Esophagus (tissue), 2 donors: ENCODE measurements at regions not wholly inside any gene's neighbourhood (a gene's known extent, or its start where the extent isn't known, plus 50 kb on each side); places are given as distances from the start of the nearest gene placed in this dataset.
"Not testable (repeated sequence)": the region's sequence is repeated elsewhere in the genome, so short reads cannot be mapped to it uniquely, and the experiment has no call there.

Experiments
- H3K27ac ChIP-seq, 2 donors: one replicate each; pipeline ENCODE4 v1.5.1; 2013; ENCODE audit warnings: low read depth in 2 of 2, mild to moderate bottlenecking in 2 of 2, inconsistent platforms in 1 of 2, low read length in 1 of 2, moderate library complexity in 1 of 2
- H3K27me3 ChIP-seq, 2 donors: one replicate each; pipeline ENCODE4 v1.6.1; 2013; ENCODE audit warnings: low read length in 2 of 2, control low read depth in 1 of 2, mild to moderate bottlenecking in 1 of 2; ENCODE audit not compliant: insufficient read depth in 2 of 2, control insufficient read depth in 1 of 2
- H3K36me3 ChIP-seq, 2 donors: one replicate each; pipeline ENCODE4 v1.6.1; 2013; ENCODE audit warnings: low read length in 1 of 2; ENCODE audit not compliant: control insufficient read depth in 2 of 2, insufficient read depth in 2 of 2
- H3K4me1 ChIP-seq, 2 donors: one replicate each; pipeline ENCODE4 v1.6.1; 2013; ENCODE audit warnings: low read length in 1 of 2; ENCODE audit not compliant: control insufficient read depth in 2 of 2, insufficient read depth in 2 of 2
- H3K4me3 ChIP-seq, 2 donors: one replicate each; pipeline ENCODE4 v1.5.1; 2013; ENCODE audit warnings: low read length in 2 of 2, mild to moderate bottlenecking in 2 of 2, low read depth in 1 of 2, moderate library complexity in 1 of 2
- H3K9me3 ChIP-seq, 2 donors: one replicate each; pipeline ENCODE4 v1.6.1; 2013; ENCODE audit warnings: mild to moderate bottlenecking in 2 of 2, low read depth in 1 of 2, low read length in 1 of 2, moderate library complexity in 1 of 2; ENCODE audit not compliant: control insufficient read depth in 2 of 2, insufficient read depth in 1 of 2
- WGBS, 2 donors: extraction: QIAGEN DNeasy Blood & Tissue Kit; methylation state at CpG; one replicate each; pipeline ENCODE4 v1.1.7; 2013; 5-methylcytosine and 5-hydroxymethylcytosine counted together
- donor health status: healthy with polysubstance abuse.
- donor health status: Bipolar disorder and iron deficiency.

DNA sequence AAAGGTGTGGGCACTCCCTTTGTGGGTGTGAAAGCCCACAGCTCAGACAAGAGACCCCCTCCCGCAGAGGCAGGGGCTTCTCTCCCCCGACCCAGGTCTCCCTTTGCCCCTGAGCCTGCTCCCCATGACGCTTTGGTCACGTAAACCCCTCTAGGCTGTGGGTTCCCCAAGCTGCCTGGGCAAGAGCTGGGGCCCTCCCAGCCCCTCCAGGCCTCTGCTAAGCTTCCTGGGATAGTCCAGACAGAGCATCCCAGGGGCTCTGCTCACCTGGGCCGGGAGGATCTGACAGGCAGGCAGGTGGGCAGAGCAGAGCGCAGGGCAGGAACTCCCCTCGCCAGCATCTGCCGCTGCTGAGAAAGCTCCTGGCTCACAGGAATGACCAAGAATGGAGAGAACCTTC, 177.3 kb downstream of the BANP start:
- Histone ChIP-seq H3K4me3 (no peak overlapping the region), H3K9me3 (no peaks in the 10 kb centered on the region)
- WGBS, 2 donors, result 80 to 90% methylated on average over 8 of the region's 8 CpGs

DNA sequence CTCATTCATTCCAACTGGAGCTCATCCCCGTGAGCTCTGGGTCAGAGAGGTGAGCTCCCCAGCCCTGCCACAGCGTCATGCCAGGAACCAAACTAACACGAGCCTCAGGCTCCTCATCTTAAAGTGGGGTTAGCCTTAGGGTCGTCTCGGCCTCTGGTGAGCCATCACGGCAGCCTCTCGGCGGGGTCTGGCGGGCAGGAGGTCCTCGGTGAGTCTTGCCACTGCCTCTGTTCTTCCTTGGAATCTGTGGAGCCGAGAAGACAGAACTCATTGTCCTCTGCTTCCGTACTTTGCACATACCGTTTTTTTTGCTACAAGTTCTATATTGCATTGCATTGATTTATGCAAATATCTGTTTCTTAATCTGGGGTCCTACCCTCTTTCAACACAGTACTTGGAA, 177.9 kb downstream of the BANP start:
- H3K9me3 ChIP-seq, H3K4me3 ChIP-seq, H3K27me3 ChIP-seq, H3K36me3 ChIP-seq, H3K27ac ChIP-seq, H3K4me1 ChIP-seq: not testable (repeated sequence)
- 80 to 82% methylated on average over 13 of the region's 13 CpGs for WGBS, 2 donors

More for the DNA sequence above, 177.3 kb downstream of the BANP start:
- H3K27ac ChIP-seq, result no peak overlapping the region
- H3K4me1 ChIP-seq, result no peaks in the 10 kb centered on the region
- H3K27me3 ChIP-seq, result no peaks in the 10 kb centered on the region
- no peaks in the 10 kb centered on the region for H3K36me3 ChIP-seq

DNA sequence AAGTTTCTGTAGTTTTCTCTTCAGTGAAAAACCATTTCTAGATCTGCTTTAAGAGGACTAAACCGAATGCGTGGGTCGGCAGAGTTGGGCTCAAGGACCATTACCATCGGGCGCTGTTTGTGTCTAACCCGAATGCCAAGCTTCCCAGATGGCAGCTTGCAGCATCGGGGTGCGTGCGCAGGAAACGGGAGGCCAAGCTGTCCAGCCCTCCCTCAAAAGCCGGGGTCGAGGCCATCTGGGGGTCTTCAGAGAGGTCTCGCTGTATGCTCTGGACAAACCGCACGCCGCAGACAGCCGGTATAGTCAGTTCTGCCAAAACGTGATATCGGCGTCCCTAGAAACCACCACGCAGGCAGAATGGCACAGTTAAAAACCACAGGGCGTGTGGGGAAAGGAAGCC, 178.8 kb downstream of the BANP start:
- 88 to 90% methylated on average over 22 of the region's 22 CpGs for WGBS, 2 donors
- Histone ChIP-seq H3K4me1 (no peaks in the 10 kb centered on the region), H3K9me3 (no peaks in the 10 kb centered on the region), H3K27me3 (no peaks in the 10 kb centered on the region), H3K4me3 (no peak overlapping the region), H3K36me3 (no peaks in the 10 kb centered on the region), H3K27ac (no peak overlapping the region)

DNA sequence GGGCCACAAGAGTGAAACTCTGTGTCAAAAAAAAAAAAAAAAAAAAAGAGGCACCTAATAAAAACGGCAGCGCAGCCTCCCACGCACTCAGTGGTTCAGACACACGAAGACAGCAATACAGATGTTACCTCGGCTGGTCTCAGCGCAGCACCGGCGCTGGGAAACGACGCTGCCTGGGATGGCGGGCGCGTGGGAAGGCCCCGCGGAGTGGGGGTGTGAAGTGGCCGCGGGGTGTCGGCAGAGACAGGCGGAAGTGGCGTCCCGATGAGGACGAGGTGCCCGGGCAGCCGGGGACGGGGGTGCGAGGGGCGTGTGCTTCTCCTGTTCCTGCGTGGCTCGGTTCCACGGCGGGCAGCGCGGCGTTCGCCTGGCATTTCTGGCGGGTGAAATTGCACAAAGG, 179.4 kb downstream of the BANP start:
- H3K9me3 ChIP-seq, result no peaks in the 10 kb centered on the region
- WGBS, 2 donors, result 87 to 90% methylated on average over 36 of the region's 36 CpGs
- no peaks in the 10 kb centered on the region for H3K36me3 ChIP-seq
- no peaks in the 10 kb centered on the region for H3K4me1 ChIP-seq
- no peak overlapping the region for H3K27ac ChIP-seq
- no peak overlapping the region for H3K4me3 ChIP-seq
- no peaks in the 10 kb centered on the region for H3K27me3 ChIP-seq

DNA sequence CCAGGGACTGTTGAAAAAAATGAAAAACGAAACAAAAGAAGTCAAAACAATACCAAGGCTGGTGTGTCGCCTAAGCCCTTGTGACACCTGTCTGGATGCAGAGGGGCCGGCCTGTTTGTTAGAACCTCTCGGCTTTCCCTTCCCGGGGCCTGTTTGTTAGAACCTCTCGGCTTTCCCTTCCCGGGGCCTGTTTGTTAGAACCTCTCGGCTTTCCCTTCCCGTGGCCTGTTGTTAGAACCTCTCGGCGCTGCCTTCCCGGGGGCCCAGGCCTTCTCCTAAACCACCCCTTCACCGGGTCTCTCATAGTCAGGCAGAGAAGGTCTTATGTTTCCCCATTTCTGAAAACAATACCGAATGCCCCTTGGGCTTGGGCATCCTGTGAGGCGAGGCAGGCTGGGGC, 180.0 kb downstream of the BANP start:
- H3K9me3 ChIP-seq, result no peaks in the 10 kb centered on the region
- H3K36me3 ChIP-seq, result no peaks in the 10 kb centered on the region
- H3K4me1 ChIP-seq, result no peaks in the 10 kb centered on the region
- no peak overlapping the region for H3K27ac ChIP-seq
- H3K27me3 ChIP-seq, result no peaks in the 10 kb centered on the region
- no peak overlapping the region for H3K4me3 ChIP-seq
- 71 to 75% methylated on average over 15 of the region's 15 CpGs for WGBS, 2 donors

DNA sequence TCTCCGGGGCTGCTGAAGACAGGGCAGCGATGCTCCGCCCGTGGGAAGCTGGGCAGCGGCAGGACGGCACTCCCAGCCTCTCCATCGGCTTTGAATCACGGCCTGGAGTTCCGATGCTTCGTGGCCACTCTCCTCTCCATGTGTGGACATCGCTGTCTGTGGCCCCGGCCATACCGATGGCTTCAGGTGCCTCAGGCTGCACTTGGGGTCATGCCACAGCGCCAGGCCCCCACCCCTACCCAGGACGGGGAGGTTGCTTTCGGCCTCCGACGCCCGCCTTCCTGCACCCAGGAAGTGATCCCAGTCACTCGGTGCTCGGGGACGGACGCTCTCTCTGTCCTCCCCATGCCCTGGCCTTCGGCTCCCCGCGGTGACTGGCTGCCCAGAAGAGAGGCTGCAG, 180.7 kb downstream of the BANP start:
- Histone ChIP-seq H3K36me3 (no peaks in the 10 kb centered on the region), H3K27ac (no peak overlapping the region), H3K9me3 (no peaks in the 10 kb centered on the region), H3K4me3 (no peak overlapping the region), H3K4me1 (no peaks in the 10 kb centered on the region), H3K27me3 (no peaks in the 10 kb centered on the region)
- 92 to 93% methylated on average over 22 to 26 of the region's 26 CpGs for WGBS, 2 donors

DNA sequence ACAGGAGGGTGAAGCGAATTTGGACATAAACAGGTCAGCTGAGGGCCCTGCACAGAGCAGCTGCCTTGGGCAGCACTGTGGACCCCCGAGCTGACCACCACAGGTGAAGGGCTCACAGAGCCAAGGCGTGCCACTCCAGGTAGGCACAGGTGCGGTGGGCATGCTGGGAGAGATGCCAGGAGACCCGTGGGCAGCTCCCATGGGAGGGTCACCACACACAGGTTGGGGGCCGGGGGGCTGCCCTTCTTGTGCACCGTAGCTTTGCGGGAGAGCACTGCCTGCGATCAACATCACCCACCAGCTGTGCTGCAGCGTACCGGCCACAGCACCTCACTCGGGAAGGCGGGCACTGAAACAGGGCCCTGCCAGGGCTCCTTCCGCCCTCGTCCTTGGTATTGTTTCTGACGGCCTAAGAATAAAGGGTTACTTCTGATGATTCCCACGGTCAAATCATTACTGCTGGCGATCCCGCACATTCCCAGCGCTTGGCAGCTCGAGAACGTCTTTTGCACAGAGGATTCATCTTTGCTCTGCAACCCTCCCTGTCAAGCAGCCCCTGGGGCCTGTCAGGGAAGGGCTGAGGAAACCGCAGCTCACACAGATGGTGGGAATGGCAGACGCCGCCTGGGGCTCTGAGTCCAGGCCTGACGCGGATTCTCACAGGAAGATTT, 181.7 kb downstream of the BANP start:
- no peak overlapping the region for H3K4me3 ChIP-seq
- H3K9me3 ChIP-seq, result no peaks in the 10 kb centered on the region
- WGBS, 2 donors, result 82 to 86% methylated on average over 27 of the region's 27 CpGs
- no peaks in the 10 kb centered on the region for H3K4me1 ChIP-seq
- H3K36me3 ChIP-seq, result no peaks in the 10 kb centered on the region
- H3K27me3 ChIP-seq, result no peaks in the 10 kb centered on the region
- H3K27ac ChIP-seq, result no peak overlapping the region

DNA sequence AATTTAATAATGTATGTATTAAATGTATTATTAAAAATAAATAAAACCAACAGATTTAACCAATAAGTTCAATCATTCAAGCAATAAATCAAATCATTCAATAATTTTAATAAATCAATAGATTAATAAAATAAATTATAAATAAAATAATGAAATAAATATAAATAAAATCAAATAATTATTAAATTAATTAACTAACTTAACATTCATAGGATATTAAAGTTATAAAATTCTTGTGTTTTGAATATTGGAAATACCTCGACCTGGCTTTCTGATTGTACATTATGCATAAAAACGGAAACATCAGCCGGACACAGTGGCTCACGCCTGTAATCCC, 182.2 kb downstream of the BANP start:
- H3K4me1 ChIP-seq, result no peaks in the 10 kb centered on the region
- H3K36me3 ChIP-seq, result no peaks in the 10 kb centered on the region
- no peaks in the 10 kb centered on the region for H3K9me3 ChIP-seq
- 88 to 90% methylated on average over 4 of the region's 4 CpGs for WGBS, 2 donors
- no peak overlapping the region for H3K27ac ChIP-seq
- H3K27me3 ChIP-seq, result no peaks in the 10 kb centered on the region
- no peak overlapping the region for H3K4me3 ChIP-seq

DNA sequence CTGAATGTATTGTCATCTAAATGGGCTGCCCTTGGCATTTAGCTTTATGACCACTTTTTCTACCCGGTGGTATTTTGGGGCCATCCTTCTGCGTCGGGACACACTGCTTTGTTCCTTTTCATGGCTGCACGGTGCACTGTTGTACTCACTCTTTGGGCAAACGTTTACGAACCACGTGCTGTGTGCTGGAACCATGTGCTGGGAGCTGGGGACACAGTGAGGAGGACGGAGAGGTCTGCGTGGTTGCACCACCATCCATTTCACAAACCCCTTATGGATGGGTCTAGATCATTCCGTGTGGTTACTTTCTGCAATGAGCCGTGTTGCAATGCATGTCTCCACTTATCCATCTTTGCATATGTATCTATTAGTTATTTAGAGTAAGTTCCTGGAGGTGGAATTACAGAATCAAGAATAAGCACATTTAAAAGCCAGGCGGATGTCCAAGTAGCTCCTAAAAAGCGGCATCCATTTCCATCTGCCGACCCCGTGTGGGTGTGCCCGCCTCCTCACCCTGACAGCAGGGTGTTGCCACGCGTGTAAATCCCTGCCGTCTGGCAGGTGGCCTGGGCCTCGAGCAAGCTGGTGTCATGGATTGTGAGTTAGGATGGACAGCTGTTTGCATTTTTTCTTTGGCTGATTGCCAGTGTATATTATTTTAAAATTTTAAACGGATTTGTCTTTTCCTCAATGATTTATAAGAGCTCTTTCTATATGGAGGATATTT, 183.1 kb downstream of the BANP start:
- WGBS, 2 donors, result 57 to 58% methylated on average over 21 of the region's 21 CpGs
- not testable (repeated sequence) for H3K27me3 ChIP-seq, H3K9me3 ChIP-seq, H3K27ac ChIP-seq, H3K36me3 ChIP-seq, H3K4me3 ChIP-seq, H3K4me1 ChIP-seq
